ENCODE measurements at regions not wholly inside any gene's neighbourhood (a gene's known extent, or its start where the extent isn't known, plus 50 kb on each side); places are given as distances from the start of the nearest gene placed in this dataset.

GRCh38 chr1:148334339-148335130 is 148.6 kb downstream of the PPIAL4G start:
- TF ChIP-seq, protein P1, sequence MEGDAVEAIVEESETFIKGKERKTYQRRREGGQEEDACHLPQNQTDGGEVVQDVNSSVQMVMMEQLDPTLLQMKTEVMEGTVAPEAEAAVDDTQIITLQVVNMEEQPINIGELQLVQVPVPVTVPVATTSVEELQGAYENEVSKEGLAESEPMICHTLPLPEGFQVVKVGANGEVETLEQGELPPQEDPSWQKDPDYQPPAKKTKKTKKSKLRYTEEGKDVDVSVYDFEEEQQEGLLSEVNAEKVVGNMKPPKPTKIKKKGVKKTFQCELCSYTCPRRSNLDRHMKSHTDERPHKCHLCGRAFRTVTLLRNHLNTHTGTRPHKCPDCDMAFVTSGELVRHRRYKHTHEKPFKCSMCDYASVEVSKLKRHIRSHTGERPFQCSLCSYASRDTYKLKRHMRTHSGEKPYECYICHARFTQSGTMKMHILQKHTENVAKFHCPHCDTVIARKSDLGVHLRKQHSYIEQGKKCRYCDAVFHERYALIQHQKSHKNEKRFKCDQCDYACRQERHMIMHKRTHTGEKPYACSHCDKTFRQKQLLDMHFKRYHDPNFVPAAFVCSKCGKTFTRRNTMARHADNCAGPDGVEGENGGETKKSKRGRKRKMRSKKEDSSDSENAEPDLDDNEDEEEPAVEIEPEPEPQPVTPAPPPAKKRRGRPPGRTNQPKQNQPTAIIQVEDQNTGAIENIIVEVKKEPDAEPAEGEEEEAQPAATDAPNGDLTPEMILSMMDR (conservative IDR thresholded peaks at IDR 0.05; ENCODE audit: low read depth, low read length), result no peak
- TF ChIP-seq EZH2 (IDR thresholded peaks at IDR 0.05; ENCODE audit: borderline replicate concordance, low read depth, low read length, poor library complexity, severe bottlenecking), result no peak
